ENCODE measurements at regions not wholly inside any gene's neighbourhood (a gene's known extent, or its start where the extent isn't known, plus 50 kb on each side); places are given as distances from the start of the nearest gene placed in this dataset.

DNA sequence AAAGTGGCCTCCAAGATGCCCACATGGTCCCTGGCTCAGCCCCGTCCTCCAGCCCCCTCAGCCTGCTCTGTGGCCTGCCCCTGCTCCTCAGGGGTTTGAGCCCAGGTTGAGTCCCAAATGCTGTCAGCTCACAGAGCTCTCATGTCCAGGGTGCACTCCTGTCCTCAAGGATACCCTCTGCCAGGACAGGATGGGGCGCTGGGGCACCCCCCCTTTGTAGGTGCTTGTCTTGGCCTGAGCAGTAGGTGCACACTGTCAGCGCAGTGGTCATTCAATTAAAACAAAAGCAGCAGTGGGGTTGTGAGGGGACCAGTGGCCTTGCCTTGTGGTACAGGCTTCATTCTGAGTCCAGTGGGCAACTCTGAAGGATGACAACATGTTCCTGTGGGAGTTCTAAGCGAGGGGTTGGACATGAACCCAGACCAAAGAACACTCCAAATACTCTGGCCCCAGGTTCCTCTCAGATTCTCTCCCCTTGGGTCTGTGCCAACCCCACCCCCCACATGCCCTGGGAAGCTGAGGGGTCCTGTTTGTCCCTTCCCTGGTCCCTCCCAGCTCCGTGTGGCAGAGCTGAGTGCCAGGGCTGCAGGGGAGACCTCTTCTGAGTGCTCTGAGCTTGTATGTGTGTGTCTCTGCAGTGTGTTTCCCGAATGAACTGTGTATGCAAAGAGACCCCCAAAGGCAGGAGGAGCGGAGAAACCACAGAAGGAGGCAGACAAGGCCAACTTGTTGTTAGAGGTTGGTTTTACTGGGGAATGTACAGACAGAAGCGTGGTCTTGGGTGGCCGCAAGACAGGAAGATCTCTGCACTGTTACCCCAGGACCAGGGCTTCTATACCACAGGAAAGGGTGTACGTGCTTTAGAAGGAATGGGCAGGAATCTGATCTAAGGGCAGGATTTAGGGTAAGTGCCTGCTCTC lies 155.6 kb upstream of the HS6ST1 start:
- TF ChIP-seq EZH2 (optimal IDR thresholded peaks at IDR 0.05; ENCODE audit: low read depth, low read length): no peak
- TF ChIP-seq, protein P1, sequence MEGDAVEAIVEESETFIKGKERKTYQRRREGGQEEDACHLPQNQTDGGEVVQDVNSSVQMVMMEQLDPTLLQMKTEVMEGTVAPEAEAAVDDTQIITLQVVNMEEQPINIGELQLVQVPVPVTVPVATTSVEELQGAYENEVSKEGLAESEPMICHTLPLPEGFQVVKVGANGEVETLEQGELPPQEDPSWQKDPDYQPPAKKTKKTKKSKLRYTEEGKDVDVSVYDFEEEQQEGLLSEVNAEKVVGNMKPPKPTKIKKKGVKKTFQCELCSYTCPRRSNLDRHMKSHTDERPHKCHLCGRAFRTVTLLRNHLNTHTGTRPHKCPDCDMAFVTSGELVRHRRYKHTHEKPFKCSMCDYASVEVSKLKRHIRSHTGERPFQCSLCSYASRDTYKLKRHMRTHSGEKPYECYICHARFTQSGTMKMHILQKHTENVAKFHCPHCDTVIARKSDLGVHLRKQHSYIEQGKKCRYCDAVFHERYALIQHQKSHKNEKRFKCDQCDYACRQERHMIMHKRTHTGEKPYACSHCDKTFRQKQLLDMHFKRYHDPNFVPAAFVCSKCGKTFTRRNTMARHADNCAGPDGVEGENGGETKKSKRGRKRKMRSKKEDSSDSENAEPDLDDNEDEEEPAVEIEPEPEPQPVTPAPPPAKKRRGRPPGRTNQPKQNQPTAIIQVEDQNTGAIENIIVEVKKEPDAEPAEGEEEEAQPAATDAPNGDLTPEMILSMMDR (IDR thresholded peaks at IDR 0.05; ENCODE audit: low read length): no peak
- TF ChIP-seq EZH2phosphoT487 (IDR thresholded peaks at IDR 0.05; ENCODE audit: low read length): no peak
- Histone ChIP-seq H2AFZ (ENCODE audit: low read length) (no peak overlapping the region), H3F3A (ENCODE audit: insufficient read depth, low read length) (no peaks in the 10 kb centered on the region), H3K4me1 (ENCODE audit: low read length) (no peaks in the 10 kb centered on the region), H3K79me2 (ENCODE audit: low read length) (no peaks in the 10 kb centered on the region), H3K9me2 (replicated peaks; ENCODE audit: insufficient read depth, low read length) (no peaks in the 10 kb centered on the region), H3K9me3 (replicated peaks; ENCODE audit: insufficient read depth, low read length) (no peaks in the 10 kb centered on the region), H3K9ac (ENCODE audit: low read length) (no peak overlapping the region), H3K36me3 (replicated peaks; ENCODE audit: insufficient read depth, low read length) (no peaks in the 10 kb centered on the region), H4K20me1 (ENCODE audit: insufficient read depth, low read length) (no peaks in the 10 kb centered on the region), H3K4me2 (ENCODE audit: low read depth, low read length) (no peak overlapping the region), H3K27me3 (replicated peaks; ENCODE audit: insufficient read depth, low read length) (no peaks in the 10 kb centered on the region), H3K27ac (ENCODE audit: low read length) (no peak overlapping the region), H3K4me3 (ENCODE audit: low read length) (no peak overlapping the region)
- no peak for DNase-seq

DNA sequence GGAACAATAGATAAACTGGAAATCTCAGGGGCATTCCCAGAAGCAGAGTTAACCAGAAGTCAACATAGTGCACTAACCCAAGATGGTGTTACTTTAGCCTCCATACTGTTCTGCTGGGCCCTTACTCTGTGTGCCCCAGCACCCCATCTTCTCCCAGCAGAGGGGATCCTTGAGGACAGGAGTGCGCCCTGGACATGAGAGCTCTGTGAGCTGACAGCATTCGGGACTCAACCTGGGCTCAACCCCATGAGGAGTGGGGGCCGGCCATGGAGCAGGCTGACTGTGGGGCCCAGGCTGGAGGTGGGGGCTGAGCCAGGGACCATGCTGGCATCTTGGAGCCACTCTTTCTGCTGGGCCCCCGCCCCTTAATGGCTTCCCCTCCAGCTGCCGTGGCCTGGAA lies 156.3 kb upstream of the HS6ST1 start:
- Histone ChIP-seq H3K27ac (ENCODE audit: low read length) (no peak overlapping the region), H3K4me3 (ENCODE audit: low read length) (no peak overlapping the region), H3K36me3 (replicated peaks; ENCODE audit: insufficient read depth, low read length) (no peaks in the 10 kb centered on the region), H3K9me2 (replicated peaks; ENCODE audit: insufficient read depth, low read length) (no peaks in the 10 kb centered on the region), H3K79me2 (ENCODE audit: low read length) (no peaks in the 10 kb centered on the region), H3F3A (ENCODE audit: insufficient read depth, low read length) (no peaks in the 10 kb centered on the region), H4K20me1 (ENCODE audit: insufficient read depth, low read length) (no peaks in the 10 kb centered on the region), H2AFZ (ENCODE audit: low read length) (no peak overlapping the region), H3K4me2 (ENCODE audit: low read depth, low read length) (no peak overlapping the region), H3K9me3 (replicated peaks; ENCODE audit: insufficient read depth, low read length) (no peaks in the 10 kb centered on the region), H3K27me3 (replicated peaks; ENCODE audit: insufficient read depth, low read length) (no peaks in the 10 kb centered on the region), H3K9ac (ENCODE audit: low read length) (no peak overlapping the region), H3K4me1 (ENCODE audit: low read length) (no peaks in the 10 kb centered on the region)
- no peak for TF ChIP-seq EZH2 (optimal IDR thresholded peaks at IDR 0.05; ENCODE audit: low read depth, low read length)
- TF ChIP-seq, protein P1 (IDR thresholded peaks at IDR 0.05; ENCODE audit: low read length): no peak
- no peak for TF ChIP-seq EZH2phosphoT487 (IDR thresholded peaks at IDR 0.05; ENCODE audit: low read length)
- DNase-seq: no peak

DNA sequence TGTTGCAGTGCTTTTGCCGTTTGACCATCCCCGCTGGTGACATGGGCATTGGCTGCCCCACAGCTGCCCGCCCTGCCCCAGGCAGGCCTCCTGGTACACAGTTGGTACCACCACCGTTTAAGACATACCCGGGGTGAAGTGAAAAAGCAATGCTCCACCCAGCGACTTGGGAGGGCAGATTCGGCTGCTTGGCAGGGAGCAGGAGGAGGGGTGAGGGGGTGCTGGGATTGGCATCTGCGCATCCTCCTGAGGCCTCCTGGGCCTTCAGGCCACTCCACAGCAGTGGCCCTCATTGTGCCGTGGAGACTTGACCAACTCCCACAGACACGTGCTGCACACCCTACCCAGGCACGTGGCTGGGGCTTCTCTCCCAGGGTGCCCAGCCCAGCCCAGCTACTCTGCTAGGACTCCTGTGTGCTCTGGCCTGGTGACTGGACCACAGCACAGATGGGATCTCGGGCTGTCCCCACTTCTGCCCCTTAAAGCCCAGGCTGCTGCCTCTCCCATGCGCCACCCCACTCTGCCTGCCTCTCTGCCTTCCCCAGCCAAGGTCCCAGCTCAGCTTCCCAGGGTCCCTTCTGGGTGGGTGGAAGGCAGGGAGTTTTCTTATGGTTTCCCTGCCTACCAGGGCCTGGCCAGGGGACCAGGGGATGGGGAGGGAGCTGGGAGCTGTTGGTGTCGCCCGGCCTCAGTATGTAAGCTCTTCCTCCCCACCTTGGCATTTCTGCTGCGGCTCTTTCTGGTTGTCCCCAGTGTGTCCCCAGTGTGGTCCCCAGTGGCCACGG lies 157.0 kb upstream of the HS6ST1 start:
- Histone ChIP-seq H3K4me1 (ENCODE audit: low read length) (no peaks in the 10 kb centered on the region), H2AFZ (ENCODE audit: low read length) (no peak overlapping the region), H3K4me2 (ENCODE audit: low read depth, low read length) (no peak overlapping the region), H3K79me2 (ENCODE audit: low read length) (no peaks in the 10 kb centered on the region), H3K9ac (ENCODE audit: low read length) (no peak overlapping the region), H3K27me3 (replicated peaks; ENCODE audit: insufficient read depth, low read length) (no peaks in the 10 kb centered on the region), H3K4me3 (ENCODE audit: low read length) (no peak overlapping the region), H3K27ac (ENCODE audit: low read length) (no peak overlapping the region), H3F3A (ENCODE audit: insufficient read depth, low read length) (no peaks in the 10 kb centered on the region), H3K9me2 (replicated peaks; ENCODE audit: insufficient read depth, low read length) (no peaks in the 10 kb centered on the region), H3K36me3 (replicated peaks; ENCODE audit: insufficient read depth, low read length) (no peaks in the 10 kb centered on the region), H4K20me1 (ENCODE audit: insufficient read depth, low read length) (no peaks in the 10 kb centered on the region), H3K9me3 (replicated peaks; ENCODE audit: insufficient read depth, low read length) (no peaks in the 10 kb centered on the region)
- no peak for DNase-seq
- TF ChIP-seq EZH2phosphoT487 (IDR thresholded peaks at IDR 0.05; ENCODE audit: low read length): no peak
- TF ChIP-seq, protein P1 (IDR thresholded peaks at IDR 0.05; ENCODE audit: low read length): no peak
- TF ChIP-seq EZH2 (optimal IDR thresholded peaks at IDR 0.05; ENCODE audit: low read depth, low read length): no peak
